GM12878 (cell line): ENCODE measurements at regions not wholly inside any gene's neighbourhood (a gene's known extent, or its start where the extent isn't known, plus 50 kb on each side); places are given as distances from the start of the nearest gene placed in this dataset.
A peak's percentile ranks its signal among the peaks of the same experiment; 100 is the strongest.

Experiments
- ATAC-seq: fragments of 200-7000 bp; cut with Tn5 transposase; 3 replicates; pipeline ENCODE4 v1.9.1; 2020; ENCODE audit warnings: mild to moderate bottlenecking, moderate library complexity
- BruUV-seq: library from RNA; stranded (reverse); fragments of 400-500 nt; replicated peaks from 2 replicates; lab custom pipeline; 2021; lab: Mats Ljungman, UMichigan
- CTCF ChIA-PET: fragments of 300-600 bp; sonication (Branson Sonifier 250); formaldehyde crosslinking; extraction: SDS; loops from one replicate; lab custom pipeline; 2021; ENCODE audit warnings: inconsistent platforms; lab: Yijun Ruan, JAX
- POLR2A ChIA-PET: fragments of 350-600 bp; formaldehyde crosslinking; extraction: SDS; loops from one replicate; lab custom pipeline; 2021; ENCODE audit warnings: inconsistent platforms; lab: Charles Lee
- RAD21 ChIA-PET: fragments of 300-600 bp; sonication (Branson Sonifier 250); formaldehyde crosslinking; loops from one replicate; lab custom pipeline; 2023; ENCODE audit warnings: antibody characterized with exemption; ENCODE audit not compliant: unreplicated experiment; lab: Charles Lee
- SMC1A ChIA-PET: fragments of 300-600 bp; sonication (Branson Sonifier 250); formaldehyde crosslinking; loops from one replicate; lab custom pipeline; 2023; ENCODE audit not compliant: unreplicated experiment, uncharacterized antibody; lab: Charles Lee
- DNase-seq: peaks from one replicate; pipeline ENCODE4 v3.0.0-alpha.2; 2011; ENCODE audit warnings: low read depth, low spot score
- FAIRE-seq: peaks from 3 replicates; lab custom pipeline; 2011; peaks lifted over from hg19 to GRCh38; lab: Jason Lieb, UNC
- H2AFZ ChIP-seq: 2 replicates; pipeline ENCODE4 v1.6.0; 2011; ENCODE audit warnings: low read depth, low read length, control low read depth; ENCODE audit not compliant: control insufficient read depth
- H3K27ac ChIP-seq: 2 replicates; pipeline ENCODE4 v1.5.1; 2011; ENCODE audit warnings: control low read depth; ENCODE audit not compliant: control insufficient read depth, insufficient read depth
- H3K27me3 ChIP-seq, 2 experiments: replicated peaks in 1 of 2; 2 replicates each; pipeline versions ENCODE4 v1.6.0 to v1.6.1; 2011; ENCODE audit warnings: low read length in 1 of 2; ENCODE audit not compliant: control insufficient read depth in 2 of 2, insufficient read depth in 2 of 2
- H3K36me3 ChIP-seq, 2 experiments: 2 replicates each; pipeline ENCODE4 v1.5.1; 2011; ENCODE audit warnings: low read length in 1 of 2; ENCODE audit not compliant: control insufficient read depth in 2 of 2, insufficient read depth in 2 of 2
- H3K4me1 ChIP-seq: 2 replicates; pipeline ENCODE4 v1.6.1; 2011; ENCODE audit warnings: mild to moderate bottlenecking, low read length, moderate library complexity, mixed read lengths; ENCODE audit not compliant: control insufficient read depth, insufficient read depth
- H3K4me2 ChIP-seq: 2 replicates; pipeline ENCODE4 v1.6.0; 2011; ENCODE audit warnings: control low read depth; ENCODE audit not compliant: control insufficient read depth, insufficient read depth
- H3K4me3 ChIP-seq: fragments of 200-600 bp; sonication (generic); 2 replicates; pipeline ENCODE4 v1.5.1; 2016
- H3K79me2 ChIP-seq: 2 replicates; pipeline ENCODE4 v1.6.0; 2011; ENCODE audit warnings: low read length; ENCODE audit not compliant: control insufficient read depth, insufficient read depth
- H3K9ac ChIP-seq: 2 replicates; pipeline ENCODE4 v1.8.0; 2011; ENCODE audit warnings: low read length, control low read depth, mixed read lengths; ENCODE audit not compliant: control insufficient read depth, insufficient read depth
- H3K9me3 ChIP-seq: replicated peaks from 3 replicates; pipeline ENCODE4 v1.5.1; 2011; ENCODE audit warnings: mild to moderate bottlenecking, low read length; ENCODE audit not compliant: control insufficient read depth, insufficient read depth
- H4K20me1 ChIP-seq: 2 replicates; pipeline ENCODE4 v1.6.0; 2011; ENCODE audit not compliant: control insufficient read depth, insufficient read depth
- ATF7 ChIP-seq: fragments of 450-650 bp; IDR thresholded peaks from 2 replicates; pipeline ENCODE4 v1.6.1; 2016; ENCODE audit warnings: low read depth, mild to moderate bottlenecking
- BCL11A ChIP-seq: IDR thresholded peaks from 2 replicates; pipeline ENCODE4 v1.6.1; 2011; ENCODE audit warnings: low read depth, low read length
- CBFB ChIP-seq: IDR thresholded peaks from 2 replicates; pipeline ENCODE4 v1.6.1; 2016; ENCODE audit warnings: antibody characterized with exemption, low read depth
- CREB1 ChIP-seq: IDR thresholded peaks from 2 replicates; pipeline ENCODE4 v1.6.1; 2012; ENCODE audit warnings: low read depth, mild to moderate bottlenecking, inconsistent platforms
- KDM1A ChIP-seq: fragments of 200-600 bp; sonication (generic); IDR thresholded peaks from 2 replicates; pipeline ENCODE4 v1.6.1; 2016; ENCODE audit warnings: borderline replicate concordance
- KLF5 ChIP-seq: fragments of 450-650 bp; IDR thresholded peaks from 2 replicates; pipeline ENCODE4 v1.6.1; 2014; ENCODE audit warnings: mild to moderate bottlenecking; ENCODE audit not compliant: partially characterized antibody
- RAD51 ChIP-seq: fragments of 450-650 bp; IDR thresholded peaks from 2 replicates; pipeline ENCODE4 v1.6.1; 2016; ENCODE audit warnings: moderate library complexity, mild to moderate bottlenecking, inconsistent platforms
- STAT3 ChIP-seq: IDR thresholded peaks from 2 replicates; pipeline ENCODE4 v1.6.1; 2011; ENCODE audit warnings: low read depth, low read length, improper control_type of control experiment
- TARDBP ChIP-seq: IDR thresholded peaks from 2 replicates; pipeline ENCODE4 v1.6.1; 2016; ENCODE audit warnings: borderline replicate concordance
- ZNF592 ChIP-seq: fragments of 450-650 bp; IDR thresholded peaks from 2 replicates; pipeline ENCODE4 v1.6.1; 2017; ENCODE audit warnings: mild to moderate bottlenecking, moderate library complexity
- ZSCAN29 ChIP-seq: fragments of 450-650 bp; IDR thresholded peaks from 2 replicates; pipeline ENCODE4 v1.6.1; 2017; ENCODE audit warnings: mild to moderate bottlenecking, moderate library complexity
- WGBS: methylation state at CpG from one replicate; pipeline ENCODE4 v1.1.6; 2016; ENCODE audit warnings: low lambda C conversion rate; ENCODE audit not compliant: insufficient replicate concordance, insufficient coverage; ENCODE audit errors: missing lambda C conversion rate; 5-methylcytosine and 5-hydroxymethylcytosine counted together
- in situ Hi-C: fragments of 300-500 bp; cut with MboI; formaldehyde crosslinking; loops from 9 replicates; pipeline ENCODE4 v1.14.3; 2018; ENCODE audit warnings: mixed read lengths
- intact Hi-C: fragments of 100-400 bp; cut with micrococcal nuclease; formaldehyde crosslinking; loops from one replicate; pipeline ENCODE4 v1.14.2; 2022; ENCODE audit not compliant: unreplicated experiment
- TF ChIP-seq, protein P1 (sequence below): IDR thresholded peaks from 2 replicates; pipeline ENCODE4 v1.6.1; 2012; ENCODE audit warnings: mild to moderate bottlenecking, low read depth, low read length

- TF ChIP-seq, protein P1, sequence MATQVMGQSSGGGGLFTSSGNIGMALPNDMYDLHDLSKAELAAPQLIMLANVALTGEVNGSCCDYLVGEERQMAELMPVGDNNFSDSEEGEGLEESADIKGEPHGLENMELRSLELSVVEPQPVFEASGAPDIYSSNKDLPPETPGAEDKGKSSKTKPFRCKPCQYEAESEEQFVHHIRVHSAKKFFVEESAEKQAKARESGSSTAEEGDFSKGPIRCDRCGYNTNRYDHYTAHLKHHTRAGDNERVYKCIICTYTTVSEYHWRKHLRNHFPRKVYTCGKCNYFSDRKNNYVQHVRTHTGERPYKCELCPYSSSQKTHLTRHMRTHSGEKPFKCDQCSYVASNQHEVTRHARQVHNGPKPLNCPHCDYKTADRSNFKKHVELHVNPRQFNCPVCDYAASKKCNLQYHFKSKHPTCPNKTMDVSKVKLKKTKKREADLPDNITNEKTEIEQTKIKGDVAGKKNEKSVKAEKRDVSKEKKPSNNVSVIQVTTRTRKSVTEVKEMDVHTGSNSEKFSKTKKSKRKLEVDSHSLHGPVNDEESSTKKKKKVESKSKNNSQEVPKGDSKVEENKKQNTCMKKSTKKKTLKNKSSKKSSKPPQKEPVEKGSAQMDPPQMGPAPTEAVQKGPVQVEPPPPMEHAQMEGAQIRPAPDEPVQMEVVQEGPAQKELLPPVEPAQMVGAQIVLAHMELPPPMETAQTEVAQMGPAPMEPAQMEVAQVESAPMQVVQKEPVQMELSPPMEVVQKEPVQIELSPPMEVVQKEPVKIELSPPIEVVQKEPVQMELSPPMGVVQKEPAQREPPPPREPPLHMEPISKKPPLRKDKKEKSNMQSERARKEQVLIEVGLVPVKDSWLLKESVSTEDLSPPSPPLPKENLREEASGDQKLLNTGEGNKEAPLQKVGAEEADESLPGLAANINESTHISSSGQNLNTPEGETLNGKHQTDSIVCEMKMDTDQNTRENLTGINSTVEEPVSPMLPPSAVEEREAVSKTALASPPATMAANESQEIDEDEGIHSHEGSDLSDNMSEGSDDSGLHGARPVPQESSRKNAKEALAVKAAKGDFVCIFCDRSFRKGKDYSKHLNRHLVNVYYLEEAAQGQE = no peak
- no peak for TF ChIP-seq TARDBP
These were observed 276.9 kb downstream of the HGF start (continued) for GRCh38 chr7:81492910-81493309.

DNA sequence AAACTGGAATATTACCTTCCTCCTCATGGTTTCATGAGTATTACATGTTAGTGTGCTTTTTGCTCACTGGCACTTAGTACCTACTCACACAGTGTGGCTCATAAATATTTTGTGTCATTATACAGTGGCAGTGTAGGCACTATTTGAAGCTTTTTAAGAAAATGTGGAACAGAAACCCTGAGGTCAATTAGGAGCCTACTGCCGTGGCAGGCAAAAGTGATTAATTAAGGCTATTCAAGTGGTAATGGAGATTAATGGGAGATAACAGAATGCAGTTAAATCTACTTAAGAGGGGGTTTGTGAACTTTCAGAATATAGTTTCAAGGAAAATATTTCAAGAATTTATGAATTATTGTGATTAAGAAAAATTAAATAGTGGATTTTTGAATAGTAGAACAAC, 277.6 kb downstream of the HGF start:
- ChIA-PET CTCF (interaction anchor here (1.1 to 3.3 kb wide), 5 partner anchors 8 to 1113 kb away, joined by 4 to 23 read pairs (median 6); no protein-coding TSS in a partner anchor), SMC1A (interaction anchor here (1.0 to 2.9 kb wide), 7 partner anchors 9 to 1238 kb away, joined by 3 to 16 read pairs (median 4); no protein-coding TSS in a partner anchor), RAD21 (interaction anchor here (1.1 to 3.0 kb wide), 3 partner anchors 8 to 10 kb away, joined by 3 to 17 read pairs (median 5); no protein-coding TSS in a partner anchor), POLR2A (no interaction called here)
- H4K20me1 ChIP-seq = no peaks in the 10 kb centered on the region
- H3K27ac ChIP-seq = no peak overlapping the region
- ATAC-seq = peak; percentile 87
- no peaks in the 10 kb centered on the region for H3K4me1 ChIP-seq
- intact Hi-C loops = loop anchor here (10.0 kb wide), 1 partner anchor 743 kb away; no protein-coding TSS in a partner anchor
- BruUV-seq = no TSS peak
- no peak for FAIRE-seq
- in situ Hi-C loops = loop anchor here (25.0 kb wide), 1 partner anchor 745 kb away; no protein-coding TSS in a partner anchor
- no peaks in the 10 kb centered on the region for H3K36me3 ChIP-seq
- no peak for DNase-seq
- no peak overlapping the region for H2AFZ ChIP-seq
- no peak overlapping the region for H3K4me3 ChIP-seq
- 6% methylated on average over 1 of the region's 1 CpG for WGBS
- no peaks in the 10 kb centered on the region for H3K27me3 ChIP-seq
- H3K9me3 ChIP-seq = no peaks in the 10 kb centered on the region
- H3K79me2 ChIP-seq = no peaks in the 10 kb centered on the region
- no peak overlapping the region for H3K4me2 ChIP-seq
- no peak overlapping the region for H3K9ac ChIP-seq
- TF ChIP-seq KDM1A (no peak), ZSCAN29 (no peak), ATF7 (0 out of 2 replicates have a peak, but pooled peaks have one; percentile 24), CREB1 (no peak), BCL11A (peak; percentile 95; the same call in 1 of the 2 replicates), KLF5 (no peak), ZNF592 (no peak), STAT3 (no peak), CBFB (no peak), RAD51 (no peak)
- TF ChIP-seq, protein P1 = no peak
